GM18873 (cell line): ENCODE measurements at regions not wholly inside any gene's neighbourhood (a gene's known extent, or its start where the extent isn't known, plus 50 kb on each side); places are given as distances from the start of the nearest gene placed in this dataset.

Source experiments
- ATAC-seq: cut with Tn5 transposase; IDR thresholded peaks from one replicate; pipeline ENCODE4 v1.9.1; 2021; ENCODE audit warnings: mild to moderate bottlenecking, moderate library complexity, moderate number of reproducible peaks; ENCODE audit not compliant: unreplicated experiment, low FRiP score

DNA sequence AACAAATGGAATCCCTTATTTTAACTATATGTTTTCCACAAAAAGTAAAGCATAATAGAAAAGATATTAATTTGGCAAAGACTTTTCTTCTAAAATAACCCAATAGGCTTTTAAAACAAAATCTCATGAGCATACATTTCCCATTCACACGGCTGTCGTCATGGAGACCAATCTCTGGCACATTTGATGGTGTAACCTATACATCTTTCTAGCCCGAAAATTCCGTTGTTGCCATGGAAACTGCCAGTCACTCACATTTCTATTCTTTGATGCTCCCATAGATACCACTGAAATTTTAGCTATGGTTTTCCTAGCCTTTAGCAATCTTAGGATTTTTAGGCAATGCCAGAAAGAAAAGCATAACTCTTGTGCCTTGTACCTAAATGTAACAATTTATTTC is 262.9 kb upstream of the TRPM3 start:
- no peak for ATAC-seq

DNA sequence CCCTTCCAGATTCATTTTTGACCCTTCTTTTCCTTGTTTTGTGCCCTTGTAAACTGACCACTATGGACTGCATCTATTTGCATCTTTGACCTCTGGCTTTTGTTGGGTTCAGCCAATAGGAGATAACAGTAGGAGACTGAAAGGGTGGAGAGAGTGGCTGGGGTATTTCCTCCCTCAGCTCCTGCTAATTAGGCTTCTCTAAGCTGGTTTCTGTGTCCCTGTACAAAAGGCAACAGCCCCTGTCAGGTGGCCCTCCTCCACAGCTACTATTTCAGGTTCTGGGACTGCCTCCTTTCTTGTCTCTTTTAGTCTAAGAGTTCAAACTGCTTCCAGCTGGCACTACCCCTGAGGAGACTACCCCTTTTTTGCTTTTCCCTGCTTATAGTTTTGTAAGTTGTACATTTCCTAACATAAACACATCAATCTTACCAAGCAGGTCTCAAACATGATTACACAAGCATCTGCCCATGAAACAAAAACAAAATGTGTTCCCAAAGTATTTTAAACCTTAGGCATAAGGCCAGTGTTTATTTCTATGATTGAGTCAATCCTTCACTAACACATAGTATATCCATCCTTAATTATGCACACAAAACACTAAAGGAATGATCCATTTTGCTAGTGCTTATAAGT is 262.0 kb upstream of the TRPM3 start:
- no peak for ATAC-seq

DNA sequence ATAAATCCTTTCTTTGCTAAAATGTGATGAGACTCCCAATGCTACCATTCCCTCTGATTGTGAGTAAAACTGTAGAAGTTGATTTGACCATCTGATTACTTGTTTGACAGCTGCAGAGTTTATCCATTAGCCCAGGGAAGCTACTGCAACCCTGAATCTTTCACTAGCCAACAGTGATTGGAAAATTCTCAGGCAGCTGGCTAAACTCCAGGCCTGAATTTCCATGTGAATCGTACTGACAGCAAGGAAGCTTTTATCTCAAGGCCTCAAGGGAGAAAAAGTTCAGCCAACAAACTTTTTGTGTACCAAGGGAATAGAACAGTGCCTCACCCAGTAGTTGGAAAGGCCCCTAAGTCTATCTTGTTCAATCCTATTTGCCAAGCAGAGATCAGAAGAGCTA is 246.7 kb upstream of the TRPM3 start:
- ATAC-seq = no peak

DNA sequence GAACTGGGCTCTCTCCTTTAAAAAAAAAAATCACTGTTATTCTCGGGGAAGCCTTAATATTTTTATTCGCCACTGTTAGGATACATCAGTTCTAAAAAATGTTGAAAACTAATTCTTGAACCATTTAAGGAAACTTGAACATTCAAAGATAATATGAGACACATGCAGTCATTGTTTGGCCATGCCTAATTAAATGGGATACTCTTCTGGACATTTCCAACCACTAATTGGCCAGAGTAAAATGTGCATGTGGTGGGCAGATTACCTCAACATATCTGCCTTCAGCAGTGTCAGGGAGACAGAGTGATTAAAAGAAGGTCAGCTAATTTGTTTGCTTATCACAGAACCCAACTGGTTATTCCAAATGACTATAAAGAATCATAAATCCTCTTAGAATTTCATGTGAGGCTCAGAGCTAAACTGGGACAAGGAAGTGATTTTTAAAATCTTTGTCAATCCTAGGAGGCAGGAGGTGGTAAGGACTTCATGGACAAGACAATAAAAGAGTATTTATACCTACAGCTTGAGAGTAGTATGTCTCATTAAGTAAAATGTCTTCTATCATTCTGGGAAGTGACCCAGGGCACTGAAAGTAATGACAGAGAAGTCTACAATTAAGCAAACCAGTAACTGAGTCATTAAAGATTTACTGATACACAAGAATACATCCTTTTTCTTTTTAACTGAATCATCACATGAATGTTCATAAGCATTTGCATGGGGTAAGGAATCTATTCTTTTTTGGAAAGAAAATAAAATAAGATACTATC is 242.9 kb upstream of the TRPM3 start:
- no peak for ATAC-seq

DNA sequence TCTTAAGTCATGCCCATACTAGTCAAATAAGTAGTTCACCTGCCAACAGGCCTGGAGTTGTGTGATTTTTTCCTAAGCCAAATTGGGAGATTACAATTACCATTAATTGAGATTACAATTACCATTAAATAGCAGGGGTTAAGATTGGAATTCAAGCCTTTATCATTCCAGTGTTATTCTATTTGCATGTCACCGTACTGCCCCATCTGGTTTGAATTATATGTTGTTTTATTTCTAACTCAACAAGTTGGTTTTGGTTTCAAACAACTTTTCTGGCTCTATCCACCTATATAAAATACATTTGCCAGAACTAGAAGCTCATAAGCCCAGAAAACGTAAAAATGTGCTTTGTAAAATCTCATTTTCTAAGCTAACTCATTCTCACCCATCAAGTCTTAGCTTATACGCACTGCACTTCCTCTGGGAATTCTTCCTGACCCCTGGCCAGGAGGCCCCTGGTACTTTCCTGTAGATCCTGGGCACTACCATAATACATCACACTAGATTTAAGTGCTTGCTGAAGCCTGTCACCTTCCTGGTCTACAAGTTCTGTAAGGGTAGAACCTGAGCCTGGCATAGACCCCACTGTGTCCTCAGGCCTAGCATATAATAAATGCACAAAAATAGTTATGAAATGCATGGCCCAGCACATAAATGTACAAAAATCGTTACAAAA is 242.0 kb upstream of the TRPM3 start:
- ATAC-seq = no peak

DNA sequence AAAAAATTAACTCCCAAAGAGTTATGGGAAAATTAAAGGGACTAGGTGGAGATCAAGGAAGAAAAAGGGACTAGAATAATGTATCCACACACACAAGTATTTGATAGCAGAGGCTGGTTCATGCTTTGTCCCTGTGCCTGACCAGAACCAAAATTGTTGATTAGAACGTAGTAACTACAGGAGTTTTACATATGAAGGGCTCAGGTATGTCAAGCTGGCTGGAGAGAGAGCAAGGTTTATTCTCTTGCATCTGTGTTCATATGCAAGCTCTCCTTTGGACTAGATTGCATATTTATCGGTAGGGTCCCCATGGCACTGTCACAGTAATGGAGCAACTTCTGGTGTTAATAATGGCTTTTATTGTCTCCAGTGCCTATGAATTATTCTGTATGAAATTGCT is 239.9 kb upstream of the TRPM3 start:
- no peak for ATAC-seq

DNA sequence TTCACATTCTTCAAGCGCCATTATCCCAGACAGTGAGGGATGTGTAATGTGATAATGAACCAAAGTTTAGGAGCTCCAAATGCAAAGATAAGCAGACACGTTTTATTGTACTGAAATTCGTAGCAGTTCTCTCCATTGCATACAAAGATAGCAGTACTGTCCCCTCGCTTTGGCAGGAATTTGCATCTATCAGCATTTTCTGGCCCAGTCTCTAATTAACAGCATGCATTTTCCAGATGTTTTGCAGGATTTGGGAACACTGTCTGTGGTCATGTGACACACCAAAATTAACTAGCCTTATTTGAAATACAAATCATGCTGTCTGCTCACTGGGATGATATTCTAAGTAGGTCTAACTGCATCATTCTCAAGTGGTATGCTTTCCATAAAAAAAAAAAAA is 235.9 kb upstream of the TRPM3 start:
- ATAC-seq = no peak

DNA sequence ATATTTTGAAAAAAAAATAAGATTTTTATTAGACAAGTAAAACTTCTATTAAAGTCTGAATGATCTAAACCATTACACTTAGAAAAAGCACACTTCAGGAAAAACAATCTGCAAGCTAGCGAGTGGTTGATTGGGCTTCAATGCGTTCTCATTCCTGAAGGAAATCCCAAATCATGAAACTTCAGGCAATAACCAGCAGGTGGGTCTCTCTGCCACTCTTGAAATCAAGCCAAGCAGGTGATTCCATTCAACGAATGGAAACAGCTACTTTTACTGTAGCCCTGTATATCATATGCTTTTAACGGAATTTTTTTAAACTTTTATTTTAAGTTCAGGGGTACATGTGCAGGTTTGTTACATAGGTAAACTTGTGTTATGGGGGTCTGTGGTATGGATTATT is 234.5 kb upstream of the TRPM3 start:
- no peak for ATAC-seq

DNA sequence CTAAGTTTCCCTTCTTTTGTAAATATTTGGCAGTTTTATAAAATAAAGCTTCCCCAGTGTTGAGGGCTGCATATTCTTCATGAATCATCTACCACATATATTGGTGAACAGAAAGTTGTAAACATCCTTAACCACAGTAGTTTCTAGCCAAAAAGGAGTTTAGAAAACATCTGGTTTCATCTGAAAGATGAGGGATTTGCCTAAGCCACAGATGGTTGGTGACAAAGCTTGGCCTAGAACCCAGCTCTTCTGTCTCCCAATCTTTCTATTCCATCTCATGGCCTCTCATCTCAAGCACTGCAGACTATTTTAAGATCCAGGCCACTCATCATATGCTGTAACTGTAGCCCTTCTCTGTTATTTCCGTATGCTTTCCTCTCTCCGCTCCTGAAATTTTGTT is 232.3 kb upstream of the TRPM3 start:
- ATAC-seq = no peak

DNA sequence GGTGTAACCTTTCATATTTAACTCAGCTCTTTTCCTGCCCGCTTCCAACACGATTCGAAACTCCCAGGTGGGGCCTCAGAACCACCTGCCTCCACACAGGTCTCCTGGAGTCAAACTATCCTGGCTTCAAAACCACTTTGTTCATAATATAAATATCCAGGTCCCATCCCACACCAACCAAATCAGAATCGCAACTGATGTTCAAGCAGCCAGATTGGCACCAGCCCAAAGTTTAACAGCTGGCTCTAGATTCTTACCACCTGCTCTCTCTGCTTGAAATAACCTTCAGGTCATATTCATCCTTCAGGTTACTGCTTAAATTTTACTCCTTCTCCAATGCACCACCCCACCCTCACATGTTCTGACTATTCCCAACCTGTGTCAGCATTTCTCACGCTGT is 231.4 kb upstream of the TRPM3 start:
- no peak for ATAC-seq

DNA sequence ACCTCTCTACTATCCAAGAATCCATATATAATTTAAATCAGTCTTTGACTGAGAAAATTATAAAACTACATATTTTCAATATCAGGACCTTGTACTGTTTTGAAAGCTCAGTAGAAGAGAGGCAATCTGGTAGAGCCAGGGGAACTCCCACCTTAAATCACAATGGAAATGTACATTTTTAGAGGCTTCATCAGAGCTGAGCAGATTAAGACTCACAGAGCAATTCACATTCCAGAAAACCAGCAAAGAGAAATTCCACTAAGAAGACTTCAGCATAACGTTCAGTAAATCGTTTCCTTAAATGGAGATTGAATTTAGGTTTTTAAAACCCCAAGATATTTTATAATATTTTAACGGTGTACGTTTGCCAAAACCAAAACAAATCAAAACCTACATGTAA is 227.8 kb upstream of the TRPM3 start:
- no peak for ATAC-seq

DNA sequence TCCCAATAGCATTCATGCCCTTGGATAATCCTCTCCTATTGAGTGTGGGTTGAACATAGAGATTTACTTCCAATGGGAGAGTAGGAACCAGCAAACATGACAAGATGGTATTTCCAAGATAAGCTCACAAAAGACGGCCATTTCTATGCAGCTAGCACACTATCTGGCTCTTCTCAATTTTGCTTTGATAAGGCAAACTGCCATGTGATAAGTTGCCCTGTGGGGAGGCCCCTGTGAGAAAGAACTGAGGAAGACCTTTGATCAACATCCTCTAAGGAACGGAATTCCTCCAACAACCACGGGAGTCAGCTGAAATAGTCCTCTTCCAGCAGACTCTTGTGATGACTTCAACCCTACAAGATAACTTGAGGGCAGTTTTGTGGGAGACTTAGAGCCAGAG is 211.9 kb upstream of the TRPM3 start:
- no peak for ATAC-seq

DNA sequence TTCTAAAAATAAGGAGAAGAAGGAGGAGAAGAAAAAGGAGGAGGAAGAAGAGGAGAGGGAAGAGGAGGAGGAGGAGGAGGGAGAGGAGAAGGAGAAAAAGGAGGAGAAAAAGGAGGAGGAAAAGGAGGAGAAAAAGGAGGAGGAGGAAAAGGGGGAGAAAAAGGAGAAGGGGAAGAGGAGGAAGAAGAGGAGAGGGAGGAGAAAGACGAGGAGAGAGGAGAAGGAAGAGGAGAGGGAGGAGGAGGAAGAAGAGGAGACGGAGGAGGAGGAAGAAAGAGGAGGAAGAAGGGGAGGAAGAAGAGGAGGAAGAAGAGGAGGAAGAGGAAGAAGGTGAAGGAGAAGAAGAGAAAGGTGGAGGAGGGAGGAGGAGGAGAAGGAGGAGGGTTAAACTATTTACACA is 210.2 kb upstream of the TRPM3 start:
- ATAC-seq = no peak

DNA sequence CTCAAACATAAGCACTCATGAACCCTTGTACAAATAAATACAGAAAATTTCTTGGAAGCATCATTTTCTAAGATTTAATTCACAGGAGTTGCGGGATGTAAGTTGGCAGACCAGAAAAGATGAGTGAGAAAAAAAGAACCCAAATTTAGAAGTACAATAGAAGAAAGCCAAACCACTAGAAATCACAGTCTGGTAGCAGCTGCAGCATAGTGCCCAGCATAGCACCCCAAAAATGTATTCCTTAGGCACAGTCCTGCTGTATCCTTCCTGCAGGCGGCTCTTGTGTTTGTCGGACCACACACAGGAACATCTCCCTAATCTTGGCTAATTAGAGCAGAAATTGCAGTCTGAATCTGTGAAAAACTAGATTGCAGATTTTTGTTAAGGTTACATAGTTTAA is 208.5 kb upstream of the TRPM3 start:
- no peak for ATAC-seq

DNA sequence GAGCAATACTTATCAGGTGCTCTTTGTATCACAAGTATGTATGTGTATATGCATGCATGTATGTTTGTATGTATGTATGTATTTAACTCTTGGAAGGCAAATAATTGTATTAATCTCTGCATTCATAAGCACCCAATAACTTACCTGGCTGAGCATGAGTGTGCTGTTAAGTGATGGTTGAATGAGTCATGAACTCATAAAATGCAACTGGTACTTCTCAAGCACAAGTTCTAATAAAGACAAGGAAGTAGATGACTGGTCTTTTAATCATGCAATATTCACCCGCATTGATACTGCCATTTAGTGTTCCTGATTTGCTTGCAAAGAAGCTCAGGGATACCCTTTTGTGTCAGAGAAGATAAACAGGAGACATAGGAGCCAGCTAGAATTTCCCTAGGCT is 204.9 kb upstream of the TRPM3 start:
- no peak for ATAC-seq

DNA sequence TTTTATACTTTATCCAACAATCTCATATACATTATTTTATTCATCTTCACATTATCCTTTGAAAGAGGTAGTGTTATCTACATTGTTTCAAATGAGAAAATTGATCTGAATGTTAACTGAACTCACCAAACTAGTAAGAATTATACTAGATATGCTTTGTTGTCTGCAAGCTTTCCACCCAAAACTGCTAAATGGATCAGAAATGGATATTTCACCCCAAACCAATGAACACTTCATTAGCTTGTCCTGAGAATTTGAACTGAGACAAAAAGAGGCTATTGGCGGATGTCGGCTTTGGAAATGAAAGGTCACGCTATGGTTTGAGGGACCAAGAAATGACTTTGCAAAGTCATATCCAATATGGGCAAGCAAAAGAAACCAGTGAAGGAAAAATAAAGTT is 201.9 kb upstream of the TRPM3 start:
- no peak for ATAC-seq

DNA sequence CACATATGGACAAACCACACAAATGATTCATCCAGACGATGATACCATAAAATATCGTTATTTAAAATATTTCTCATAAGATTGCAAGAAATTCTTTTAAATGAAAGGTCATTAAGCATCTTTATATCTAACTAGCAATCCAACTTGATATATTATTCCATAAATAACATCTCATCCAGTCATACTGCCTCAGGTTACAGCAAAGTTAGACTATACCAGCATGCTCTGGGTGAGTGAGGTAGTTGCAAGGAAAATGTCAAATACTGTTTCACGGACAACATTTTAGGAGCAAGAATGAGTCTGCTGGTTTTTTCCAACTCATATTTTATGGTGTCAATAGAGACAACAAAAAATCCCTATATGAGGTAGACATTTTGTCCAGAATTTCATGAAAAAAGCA is 200.9 kb upstream of the TRPM3 start:
- no peak for ATAC-seq

DNA sequence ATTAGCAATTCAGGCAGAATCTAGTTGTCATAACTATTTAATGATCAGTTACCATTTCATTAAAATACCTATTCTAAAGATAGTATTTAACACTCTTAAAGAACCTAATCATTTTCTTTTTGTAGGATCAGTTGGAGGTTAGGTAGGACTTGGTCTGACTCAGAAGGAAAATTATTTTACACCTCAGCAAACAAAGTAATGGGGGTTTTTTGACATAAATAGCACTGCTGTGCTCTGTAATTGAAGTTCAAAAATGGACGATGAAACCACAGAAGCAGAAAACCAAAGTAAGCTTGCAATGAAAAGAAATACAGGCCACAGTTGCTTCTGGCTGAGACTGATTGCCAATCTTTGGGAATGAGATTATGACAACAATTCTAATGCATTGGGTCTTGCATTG is 187.0 kb upstream of the TRPM3 start:
- peak; percentile 39 for ATAC-seq

DNA sequence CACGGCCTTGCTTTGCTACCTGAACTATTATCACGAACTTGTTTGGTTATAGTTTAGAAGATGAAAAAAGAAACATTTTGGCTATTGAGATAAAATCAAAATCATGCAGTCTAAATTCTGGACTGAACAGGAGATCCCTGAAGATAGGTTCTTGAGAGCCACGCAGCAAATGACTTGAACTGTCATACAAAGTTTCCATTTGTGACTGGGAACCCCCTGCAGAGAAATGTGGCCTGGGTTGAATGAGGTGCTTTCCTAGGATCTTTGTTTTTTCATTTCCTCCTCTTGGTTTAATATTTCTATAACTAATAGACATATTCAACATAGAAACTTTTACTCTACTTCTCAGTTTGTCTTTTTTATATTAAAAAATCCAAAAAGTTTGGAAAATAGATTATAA is 184.7 kb upstream of the TRPM3 start:
- peak; percentile 75 for ATAC-seq

DNA sequence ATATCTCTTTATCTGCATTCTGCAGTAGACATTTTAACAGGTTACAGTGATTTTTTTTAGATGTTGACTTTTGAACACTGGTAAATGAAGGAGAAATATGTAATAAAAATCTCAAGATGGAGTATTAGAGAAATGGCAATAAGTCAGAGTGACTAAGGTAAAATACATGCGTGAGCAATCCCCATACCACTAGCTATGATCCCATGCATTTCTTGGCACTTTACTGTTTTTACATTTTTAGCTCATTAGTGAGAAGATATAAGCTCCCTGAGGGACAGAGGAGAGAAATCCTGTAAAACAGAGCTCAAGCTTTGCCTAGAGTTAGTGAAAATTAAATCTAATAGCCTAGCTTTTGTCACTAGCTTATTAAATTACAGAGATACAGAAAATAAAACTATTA is 181.9 kb upstream of the TRPM3 start:
- no peak for ATAC-seq

DNA sequence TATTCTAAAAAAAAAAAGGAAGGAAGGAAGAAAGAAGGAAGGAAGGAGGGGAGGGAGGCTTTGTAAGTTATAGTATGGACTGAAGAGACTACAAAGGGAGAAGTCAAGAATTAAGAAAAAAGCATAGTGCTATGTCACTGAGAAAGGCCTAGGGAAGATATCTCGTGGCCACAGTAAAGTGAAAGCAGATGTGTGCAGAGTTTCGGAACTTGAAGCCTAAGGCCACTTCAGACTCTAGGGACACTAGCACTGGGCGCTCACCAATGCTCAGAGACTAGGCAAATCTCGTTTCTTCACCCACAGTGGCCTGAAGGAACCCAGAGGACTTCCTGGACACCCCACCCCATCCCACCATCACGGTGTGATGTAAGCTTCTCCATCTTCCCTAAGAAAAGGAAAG is 181.4 kb upstream of the TRPM3 start:
- ATAC-seq = no peak

DNA sequence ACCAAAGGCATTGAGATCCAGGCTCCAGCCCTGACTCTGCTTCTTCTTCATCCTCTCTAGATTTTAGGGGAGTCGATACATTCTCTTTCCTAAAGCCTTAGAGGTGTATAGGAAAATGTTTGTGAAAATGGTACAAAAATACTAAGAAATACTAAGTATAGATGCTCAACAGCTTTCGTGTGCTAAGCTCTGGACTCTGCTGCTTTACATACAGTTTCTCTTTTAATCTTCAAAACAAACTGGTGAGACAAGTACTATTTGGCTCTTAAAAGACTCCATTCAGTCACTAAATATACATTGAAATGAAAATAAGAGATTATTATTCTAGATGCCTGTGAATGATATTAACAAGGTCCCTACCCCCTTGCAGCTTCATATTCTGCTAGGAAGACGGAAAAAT is 174.5 kb upstream of the TRPM3 start:
- no peak for ATAC-seq
